ENCODE measurements at regions not wholly inside any gene's neighbourhood (a gene's known extent, or its start where the extent isn't known, plus 50 kb on each side); places are given as distances from the start of the nearest gene placed in this dataset.

DNA sequence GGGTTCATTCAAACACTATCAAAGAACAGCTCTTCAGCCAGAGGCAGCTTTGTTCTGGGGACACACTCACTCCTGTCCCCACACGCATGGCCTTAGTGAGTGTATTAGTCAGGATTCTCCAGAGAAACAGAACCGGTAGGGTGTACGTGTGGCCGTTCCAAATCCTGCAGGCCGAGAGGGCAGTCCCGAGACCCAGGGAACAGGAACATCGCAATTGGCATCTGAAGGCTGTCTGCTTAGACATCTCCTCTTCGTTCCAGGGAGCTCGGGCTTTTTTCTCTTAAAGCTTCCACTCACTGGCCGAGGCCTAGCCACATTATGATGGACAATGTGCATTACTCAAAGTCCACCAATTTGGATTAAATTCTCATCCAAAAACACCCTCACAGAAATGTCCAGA is 523.3 kb downstream of the GLRX3 start:
- TF ChIP-seq CTCF (IDR thresholded peaks at IDR 0.05) (no peak), SIN3A (IDR thresholded peaks at IDR 0.05; ENCODE audit: borderline replicate concordance, insufficient read depth, low read depth, low read length) (no peak), POLR2AphosphoS5 (IDR thresholded peaks at IDR 0.05; ENCODE audit: low read depth, low read length) (no peak), TCF7L2 (IDR thresholded peaks at IDR 0.05; ENCODE audit: low read depth, low read length) (no peak)
- TF ChIP-seq, protein P1, sequence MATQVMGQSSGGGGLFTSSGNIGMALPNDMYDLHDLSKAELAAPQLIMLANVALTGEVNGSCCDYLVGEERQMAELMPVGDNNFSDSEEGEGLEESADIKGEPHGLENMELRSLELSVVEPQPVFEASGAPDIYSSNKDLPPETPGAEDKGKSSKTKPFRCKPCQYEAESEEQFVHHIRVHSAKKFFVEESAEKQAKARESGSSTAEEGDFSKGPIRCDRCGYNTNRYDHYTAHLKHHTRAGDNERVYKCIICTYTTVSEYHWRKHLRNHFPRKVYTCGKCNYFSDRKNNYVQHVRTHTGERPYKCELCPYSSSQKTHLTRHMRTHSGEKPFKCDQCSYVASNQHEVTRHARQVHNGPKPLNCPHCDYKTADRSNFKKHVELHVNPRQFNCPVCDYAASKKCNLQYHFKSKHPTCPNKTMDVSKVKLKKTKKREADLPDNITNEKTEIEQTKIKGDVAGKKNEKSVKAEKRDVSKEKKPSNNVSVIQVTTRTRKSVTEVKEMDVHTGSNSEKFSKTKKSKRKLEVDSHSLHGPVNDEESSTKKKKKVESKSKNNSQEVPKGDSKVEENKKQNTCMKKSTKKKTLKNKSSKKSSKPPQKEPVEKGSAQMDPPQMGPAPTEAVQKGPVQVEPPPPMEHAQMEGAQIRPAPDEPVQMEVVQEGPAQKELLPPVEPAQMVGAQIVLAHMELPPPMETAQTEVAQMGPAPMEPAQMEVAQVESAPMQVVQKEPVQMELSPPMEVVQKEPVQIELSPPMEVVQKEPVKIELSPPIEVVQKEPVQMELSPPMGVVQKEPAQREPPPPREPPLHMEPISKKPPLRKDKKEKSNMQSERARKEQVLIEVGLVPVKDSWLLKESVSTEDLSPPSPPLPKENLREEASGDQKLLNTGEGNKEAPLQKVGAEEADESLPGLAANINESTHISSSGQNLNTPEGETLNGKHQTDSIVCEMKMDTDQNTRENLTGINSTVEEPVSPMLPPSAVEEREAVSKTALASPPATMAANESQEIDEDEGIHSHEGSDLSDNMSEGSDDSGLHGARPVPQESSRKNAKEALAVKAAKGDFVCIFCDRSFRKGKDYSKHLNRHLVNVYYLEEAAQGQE (IDR thresholded peaks at IDR 0.05; ENCODE audit: insufficient read depth in 1 of 2, low read depth in 2 of 2, low read length in 1 of 2), result no peak
